ENCODE measurements at regions not wholly inside any gene's neighbourhood (a gene's known extent, or its start where the extent isn't known, plus 50 kb on each side); places are given as distances from the start of the nearest gene placed in this dataset.

DNA sequence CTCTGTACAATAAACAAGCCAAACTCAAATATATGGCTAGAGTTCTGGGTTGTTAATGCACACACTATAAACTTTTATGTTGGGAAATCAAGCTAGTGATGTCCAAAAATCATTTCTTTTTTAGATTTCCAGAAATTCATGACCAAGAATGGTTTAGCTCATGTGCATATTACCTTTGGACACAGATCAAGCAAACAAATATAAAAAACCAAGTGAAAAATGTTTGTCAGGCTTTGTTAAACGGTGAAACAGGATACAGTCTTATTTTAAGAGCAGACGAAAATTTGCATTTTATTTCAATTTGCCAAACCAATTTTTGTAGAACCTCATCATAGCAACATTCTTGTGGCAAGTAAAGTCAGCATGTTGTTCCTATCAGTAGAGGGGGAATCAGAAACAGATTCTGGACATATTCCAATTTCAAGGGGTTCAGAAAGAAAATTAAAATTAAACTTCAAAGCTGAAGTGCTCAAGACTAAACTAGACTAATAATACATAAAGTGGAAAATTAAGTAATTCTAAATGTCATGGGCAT is 413.6 kb downstream of the TRIML1 start:
- DNase-seq (ENCODE audit: low read depth): no peak

DNA sequence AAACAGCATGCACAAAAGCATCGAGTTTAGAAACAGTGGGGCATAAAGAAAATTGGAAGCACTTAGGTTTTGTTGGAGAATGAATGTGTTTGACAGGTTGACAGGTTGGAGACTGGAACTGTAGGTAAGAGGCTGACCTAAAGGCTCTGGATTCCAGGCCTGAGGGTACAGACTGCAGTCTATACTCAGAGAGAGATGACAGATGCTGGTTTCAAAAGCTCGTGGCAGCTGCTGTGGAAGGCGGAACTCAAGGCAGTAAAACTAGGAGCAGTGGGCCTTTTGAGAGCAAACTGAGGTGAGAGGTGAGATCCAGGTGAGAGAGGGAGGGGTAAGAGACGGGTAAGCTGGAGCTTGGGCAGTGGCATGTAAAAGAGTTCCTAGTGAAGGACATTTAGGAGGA is 415.2 kb downstream of the TRIML1 start:
- DNase-seq (ENCODE audit: low read depth): no peak

DNA sequence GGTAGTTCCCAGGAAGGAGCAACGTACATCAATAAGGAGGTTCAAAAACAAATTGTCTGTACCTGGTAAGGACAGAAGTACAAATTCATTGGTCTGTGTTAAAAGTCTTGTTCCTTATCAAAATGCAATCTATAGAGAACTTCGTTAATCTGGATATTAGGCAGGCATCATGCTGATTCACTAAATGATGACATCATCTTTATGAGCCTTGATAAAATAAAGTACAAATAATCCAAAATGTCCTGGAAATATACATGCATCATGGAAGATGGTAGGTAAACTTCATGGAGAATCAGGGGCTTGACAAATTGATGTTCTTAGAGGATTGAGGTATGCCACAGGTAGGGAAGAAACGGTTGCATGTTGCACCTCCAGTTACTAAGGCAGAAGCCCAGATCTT is 433.9 kb downstream of the TRIML1 start:
- DNase-seq (ENCODE audit: low read depth): no peak

DNA sequence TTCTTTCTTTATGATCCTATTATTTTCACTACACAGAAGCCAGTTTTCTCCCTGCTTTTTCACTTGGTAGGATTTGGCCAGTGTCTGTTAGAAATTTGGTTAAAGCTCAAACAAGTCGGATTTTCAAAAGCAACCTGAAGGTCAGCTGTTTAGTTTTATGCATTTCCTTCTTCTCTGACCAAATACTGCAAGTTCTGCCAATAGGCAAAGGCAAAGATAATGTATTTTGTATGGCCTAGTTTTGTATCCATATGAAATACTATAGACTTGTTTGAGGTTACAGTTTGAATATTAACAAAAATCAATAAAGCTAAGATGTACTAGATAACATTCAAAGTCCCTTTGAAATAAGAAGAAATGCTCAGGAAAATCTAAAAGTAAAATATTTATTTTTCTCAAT is 439.4 kb downstream of the TRIML1 start:
- no peak for DNase-seq (ENCODE audit: low read depth)

DNA sequence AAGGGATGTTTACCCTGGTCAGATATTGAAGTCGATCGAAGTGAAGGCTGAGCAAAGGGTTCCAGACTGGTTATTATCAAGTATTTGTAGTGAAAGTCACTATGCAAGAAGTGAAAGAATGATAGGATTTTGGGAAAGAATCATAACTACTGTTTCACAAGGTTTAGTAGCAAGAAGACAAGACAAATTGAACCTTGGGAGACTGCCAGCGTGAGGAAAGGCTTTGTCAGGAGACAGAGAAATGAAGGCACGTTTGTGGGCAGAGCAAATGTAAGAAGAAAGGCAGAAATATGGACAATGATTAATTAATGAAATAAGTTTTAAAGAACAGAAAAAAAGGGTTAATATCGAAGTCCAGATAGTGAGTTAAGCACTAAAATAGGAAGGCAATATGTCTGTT is 456.8 kb downstream of the TRIML1 start:
- no peak for DNase-seq (ENCODE audit: low read depth)

DNA sequence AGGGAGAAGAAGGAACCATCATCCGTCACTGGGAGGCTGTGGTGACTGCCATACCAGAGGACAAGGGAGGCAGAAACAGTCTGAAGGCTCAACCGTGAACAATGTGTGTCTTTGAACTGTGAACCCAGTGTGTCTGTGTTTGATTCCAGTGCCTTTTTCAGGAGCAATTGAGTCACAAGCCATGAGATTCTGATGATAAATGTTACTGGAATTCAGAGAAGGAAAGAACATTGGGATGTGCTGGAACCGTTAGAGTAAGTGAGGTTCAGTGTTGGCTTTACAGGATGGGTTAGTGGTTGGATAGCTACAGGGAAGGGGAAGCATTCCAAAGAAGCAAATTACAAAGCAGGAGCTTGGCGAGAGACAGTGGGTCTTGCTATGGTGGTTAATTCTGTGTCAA is 464.4 kb downstream of the TRIML1 start:
- no peak for DNase-seq (ENCODE audit: low read depth)

DNA sequence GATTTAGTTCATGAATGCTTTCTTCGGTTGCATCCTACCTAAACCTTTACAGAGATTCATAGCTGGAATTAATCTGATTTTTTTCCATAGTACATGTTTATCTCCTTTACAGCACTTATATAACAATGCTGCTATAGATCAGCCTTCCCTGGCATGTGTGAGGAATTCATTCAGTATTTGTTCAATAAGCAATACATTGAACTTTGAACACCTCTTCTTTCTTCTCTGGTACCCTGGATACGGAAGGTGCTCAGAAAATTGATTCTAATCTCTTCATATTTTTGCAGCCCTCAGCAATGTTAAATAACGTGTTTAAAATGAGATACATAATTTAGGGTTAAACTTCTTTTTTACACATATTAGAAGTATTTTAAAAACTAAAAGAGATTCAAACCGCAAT is 467.4 kb downstream of the TRIML1 start:
- DNase-seq (ENCODE audit: low read depth): no peak

DNA sequence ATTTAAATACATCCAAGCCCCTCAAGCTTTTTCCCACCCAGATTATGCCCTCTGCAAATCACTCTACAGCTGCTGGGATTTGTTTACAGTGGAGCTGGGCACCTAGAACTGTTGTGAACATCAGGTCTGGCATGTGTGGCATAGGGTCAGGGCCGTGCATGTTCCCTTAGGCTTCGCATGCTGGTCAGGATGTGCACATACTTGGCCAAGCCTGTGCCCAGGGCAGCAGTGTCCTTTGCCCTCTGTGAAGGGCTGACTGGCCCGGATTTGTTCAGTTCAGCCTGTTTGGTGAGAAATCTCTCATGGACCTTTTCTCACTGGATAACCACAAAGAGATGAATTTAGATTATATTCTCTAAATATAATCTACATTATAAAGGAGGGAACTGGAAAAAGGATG is 471.9 kb downstream of the TRIML1 start:
- DNase-seq (ENCODE audit: low read depth): no peak

DNA sequence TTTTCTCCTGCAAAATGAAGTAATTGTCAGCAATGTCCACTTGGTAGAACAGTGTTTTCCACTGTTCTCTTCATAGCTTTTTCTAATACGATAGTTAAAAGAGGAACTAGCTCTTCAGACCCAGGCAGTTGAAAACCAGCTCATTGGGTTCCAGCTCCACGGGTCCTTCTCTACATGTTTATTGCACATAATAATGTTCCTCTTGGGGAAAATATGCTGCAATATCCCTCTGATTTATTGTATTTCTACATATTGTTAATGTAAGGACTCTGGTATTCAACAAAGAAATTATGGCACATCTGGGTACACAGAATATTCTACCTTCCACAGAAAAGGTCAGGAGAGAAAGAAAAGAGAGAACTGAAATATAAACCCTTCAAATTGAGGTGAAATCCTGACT is 473.4 kb downstream of the TRIML1 start:
- no peak for DNase-seq (ENCODE audit: low read depth)

DNA sequence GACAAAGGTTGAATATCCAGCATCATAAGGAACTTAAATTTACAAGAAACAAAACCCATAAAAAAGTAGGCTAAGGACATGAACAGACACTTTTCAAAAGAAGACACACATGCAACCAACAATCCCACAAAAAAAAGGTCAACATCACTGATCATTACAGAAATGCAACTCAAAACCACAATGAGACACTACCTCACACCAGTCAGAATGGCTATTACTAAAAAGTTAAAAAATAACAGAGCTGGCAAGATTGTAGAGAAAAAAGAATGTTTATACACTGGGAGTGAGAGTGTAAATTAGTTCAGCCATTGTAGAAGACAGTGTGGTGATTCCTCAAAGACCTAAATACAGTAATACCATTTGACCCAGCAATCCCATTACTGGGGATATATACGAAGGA is 474.7 kb downstream of the TRIML1 start:
- no peak for DNase-seq (ENCODE audit: low read depth)

DNA sequence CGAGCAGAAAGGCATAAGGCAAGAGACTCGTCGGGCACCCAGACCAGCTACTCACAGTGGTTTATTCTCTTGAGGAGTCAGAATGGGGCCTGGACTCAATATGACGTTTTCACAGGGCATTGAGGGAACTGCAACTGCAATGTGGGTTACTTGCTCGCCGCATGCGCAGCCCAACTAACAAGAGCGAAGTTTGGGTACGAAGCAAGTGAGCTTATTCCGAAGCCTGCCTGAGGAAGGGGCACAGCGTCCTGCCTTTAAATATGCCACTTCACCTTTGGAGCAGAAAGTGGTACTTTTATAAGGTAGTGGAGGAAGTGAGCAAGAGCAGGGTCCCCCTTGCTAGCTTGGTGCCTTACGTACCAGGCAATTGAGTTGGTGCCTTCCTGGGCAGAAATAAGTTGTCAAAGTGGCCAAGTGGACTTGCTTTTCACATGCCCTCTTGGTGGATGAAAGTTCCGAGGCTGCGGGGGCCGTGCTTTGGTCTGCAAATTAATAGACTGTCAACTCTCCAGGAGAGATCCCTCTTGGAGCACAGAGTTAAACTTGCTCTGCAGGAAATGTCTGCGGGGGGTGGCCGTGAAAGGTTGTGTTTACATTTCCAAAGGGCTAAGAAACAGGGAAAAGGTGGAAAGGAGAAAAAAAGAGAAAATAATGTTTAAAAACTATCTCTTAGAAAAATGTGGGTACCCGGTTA is 480.4 kb downstream of the TRIML1 start:
- DNase-seq (ENCODE audit: low read depth): no peak

DNA sequence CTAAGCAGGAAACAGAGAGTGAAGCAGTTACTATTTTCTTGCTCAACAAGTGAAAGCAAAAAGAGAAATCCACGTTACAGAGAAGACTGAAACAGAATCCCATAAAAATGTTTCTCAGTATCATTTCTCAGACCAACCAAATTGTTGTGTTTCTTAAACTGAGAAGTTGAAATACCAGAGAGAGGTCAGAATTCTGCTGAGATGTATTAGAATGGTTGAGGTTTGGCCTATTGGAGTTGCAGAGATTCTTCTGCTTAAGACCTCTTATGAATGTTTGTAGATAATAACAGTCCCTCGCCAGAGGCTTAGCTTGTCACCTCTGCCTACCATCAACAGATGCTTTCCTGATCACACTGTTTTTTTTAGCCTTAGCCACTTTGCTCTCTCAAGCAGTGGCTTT is 481.4 kb downstream of the TRIML1 start:
- DNase-seq (ENCODE audit: low read depth): no peak

DNA sequence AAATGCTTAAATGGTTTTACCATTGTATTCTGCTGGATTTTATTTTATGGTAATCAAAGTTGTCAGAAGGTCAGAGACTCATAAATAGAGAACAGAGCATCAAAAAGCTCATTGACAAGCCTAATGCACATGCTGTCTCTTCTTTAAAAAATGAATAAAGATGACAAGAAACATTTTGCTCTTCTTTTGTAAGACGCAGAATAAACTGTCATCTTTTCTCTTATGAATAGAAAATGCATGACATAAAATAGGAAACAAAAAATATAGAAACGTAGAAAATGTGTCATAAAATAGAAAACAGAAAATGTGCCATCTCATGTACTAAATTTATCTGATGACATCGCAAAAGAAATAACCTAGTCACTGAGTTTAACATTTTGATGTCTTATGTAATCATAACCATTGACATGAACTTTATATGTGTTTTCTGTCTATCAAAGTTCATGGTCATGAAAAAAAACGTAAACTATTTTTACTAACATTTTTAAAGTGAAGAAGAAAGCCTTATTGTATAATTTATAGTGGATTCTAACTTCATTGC is 484.1 kb downstream of the TRIML1 start:
- DNase-seq (ENCODE audit: low read depth): no peak

DNA sequence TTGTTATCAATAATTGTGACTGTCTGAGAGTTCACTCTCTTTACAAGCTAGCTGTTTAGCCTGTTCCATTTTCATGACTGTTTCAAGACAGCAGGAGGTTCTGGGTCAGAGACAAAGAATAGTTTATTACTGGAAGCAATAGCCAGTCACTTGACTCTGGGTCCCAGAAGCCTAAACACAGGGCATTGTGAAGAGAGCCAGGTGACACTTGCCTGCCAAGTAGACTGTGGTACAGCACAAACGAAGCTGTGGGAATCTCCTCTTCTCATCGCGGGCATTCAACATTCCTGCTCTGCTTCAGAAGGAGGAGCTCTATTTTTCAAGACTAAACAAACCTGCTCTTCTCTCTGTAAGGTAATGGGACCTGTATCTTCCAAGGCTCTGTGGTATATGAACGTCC is 485.1 kb downstream of the TRIML1 start:
- DNase-seq (ENCODE audit: low read depth): no peak

DNA sequence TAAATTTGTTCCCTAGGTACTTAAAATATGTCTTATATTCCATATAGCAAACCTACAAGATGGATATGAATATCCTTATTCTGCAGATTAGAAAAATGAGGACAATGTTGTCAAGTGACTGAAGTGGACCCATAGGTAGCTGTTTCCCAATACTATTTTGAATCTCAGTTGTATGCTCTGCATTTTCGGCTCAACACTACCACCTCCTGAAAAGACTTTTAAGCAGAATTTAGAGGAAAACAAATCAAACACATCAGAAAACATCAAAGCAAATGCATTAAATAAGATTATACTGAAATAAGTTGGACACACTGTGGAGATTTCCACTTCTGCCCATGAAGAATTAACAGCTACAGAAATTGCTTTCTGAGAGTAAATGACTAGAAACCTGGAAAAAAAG is 488.7 kb downstream of the TRIML1 start:
- no peak for DNase-seq (ENCODE audit: low read depth)

DNA sequence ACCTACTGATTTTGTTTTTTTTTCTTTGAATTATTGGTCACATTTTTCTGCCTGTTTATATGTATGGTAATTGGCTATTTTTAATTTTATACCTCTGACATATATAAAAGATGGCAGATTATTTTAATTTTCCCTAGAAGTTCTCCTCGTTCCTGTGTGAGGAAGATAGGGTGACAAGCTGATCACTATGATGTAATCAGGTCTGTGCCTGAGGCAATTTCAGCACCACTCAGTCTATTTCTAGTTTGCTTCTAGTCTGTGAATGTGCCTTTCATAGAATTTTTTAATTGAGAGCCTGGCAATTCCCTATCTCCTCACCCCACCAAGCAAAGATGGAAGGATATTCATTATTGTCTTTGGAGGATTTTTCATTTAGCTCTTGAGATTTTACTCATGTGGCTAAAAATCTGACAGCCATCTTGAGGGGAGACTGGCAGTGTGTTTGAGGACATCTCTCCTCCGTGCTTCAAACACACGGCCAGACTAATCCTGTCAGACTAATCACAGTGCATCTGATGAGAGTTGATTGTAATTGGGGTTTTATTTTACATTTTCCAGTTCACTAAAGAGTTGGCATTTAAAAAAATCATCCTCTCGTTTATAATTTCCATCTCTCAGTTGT is 500.3 kb downstream of the TRIML1 start:
- DNase-seq (ENCODE audit: low read depth): no peak

DNA sequence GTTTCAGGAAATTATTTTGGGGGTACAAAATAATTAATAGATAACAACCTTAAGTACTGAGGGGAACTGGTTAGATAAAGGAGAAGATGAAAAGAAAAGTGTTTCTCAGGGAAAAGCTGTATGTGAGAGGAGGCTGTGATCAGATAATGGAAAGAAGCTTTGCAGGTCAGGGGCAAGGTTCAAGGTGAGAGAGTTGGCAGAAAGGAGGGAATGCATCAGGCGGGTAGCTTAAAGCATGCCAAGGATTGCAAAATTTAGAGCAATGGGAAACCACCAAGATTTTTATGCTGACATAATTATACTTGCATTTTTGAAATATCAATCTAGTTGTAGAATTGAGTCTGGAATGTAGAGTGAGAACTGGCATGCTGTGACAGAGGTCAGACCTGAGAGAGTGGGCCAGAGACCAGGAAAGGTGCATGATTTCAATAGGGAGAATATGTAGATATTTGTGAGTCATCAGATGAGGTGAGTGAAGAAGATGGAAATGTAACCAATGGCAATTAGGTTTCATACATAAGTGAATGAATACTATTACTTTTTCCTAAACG is 508.7 kb downstream of the TRIML1 start:
- DNase-seq (ENCODE audit: low read depth): no peak

DNA sequence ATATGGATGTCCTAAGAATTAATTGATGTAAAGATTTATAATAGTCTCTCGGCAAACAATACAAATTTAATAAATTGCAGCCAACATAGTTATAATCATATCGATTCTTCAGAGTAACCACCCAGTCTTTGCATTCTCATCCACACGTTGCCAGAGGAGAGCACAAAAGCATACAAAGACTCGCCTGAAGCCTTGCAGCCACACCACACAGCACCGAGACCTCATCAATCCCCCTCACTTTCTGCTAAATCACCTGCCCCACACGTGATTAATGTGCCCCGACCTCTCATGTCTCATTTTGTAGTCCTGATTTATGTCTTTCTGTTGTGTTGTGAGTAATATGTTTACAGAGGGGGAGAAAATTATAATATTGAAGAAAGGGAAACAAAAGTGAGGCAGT is 510.4 kb downstream of the TRIML1 start:
- DNase-seq (ENCODE audit: low read depth): no peak

DNA sequence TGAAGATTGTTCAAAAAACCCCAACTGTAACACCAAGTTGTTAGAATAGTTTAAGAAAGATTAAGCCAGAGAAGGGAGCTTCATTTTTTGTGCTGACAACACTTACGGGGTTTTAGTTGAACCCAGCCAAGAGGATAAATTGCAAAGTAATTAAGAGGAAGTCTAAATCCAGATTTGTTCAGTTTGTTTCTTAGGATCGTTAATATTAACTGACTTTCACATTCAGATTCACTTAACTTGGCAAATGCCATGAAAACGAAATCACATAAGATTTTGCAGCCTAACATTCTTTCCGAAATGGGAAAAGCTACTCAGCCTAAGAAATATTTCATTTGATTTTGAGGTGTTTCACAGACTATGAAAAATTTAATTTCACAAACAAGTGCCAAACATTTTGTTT is 511.3 kb downstream of the TRIML1 start:
- DNase-seq (ENCODE audit: low read depth): no peak

DNA sequence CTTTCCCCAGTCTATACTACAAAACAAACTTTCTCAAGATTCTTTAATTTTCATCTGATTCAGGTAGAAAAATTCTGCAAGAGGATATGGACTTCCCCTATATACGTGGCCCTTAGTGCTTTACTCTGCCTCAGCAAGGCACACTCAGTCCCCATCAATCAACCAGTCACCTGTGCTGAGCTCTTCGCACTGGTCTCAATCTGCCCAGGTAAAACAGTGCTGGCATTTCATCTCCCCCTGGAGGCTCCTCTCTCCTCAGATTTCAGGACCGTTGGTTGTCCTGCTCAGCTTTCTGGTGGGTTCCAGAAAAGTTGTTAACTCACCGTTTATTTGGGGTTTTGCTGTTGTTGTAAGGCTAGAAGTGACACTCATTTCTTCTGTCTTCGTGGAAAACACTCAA is 518.1 kb downstream of the TRIML1 start:
- DNase-seq (ENCODE audit: low read depth): no peak

DNA sequence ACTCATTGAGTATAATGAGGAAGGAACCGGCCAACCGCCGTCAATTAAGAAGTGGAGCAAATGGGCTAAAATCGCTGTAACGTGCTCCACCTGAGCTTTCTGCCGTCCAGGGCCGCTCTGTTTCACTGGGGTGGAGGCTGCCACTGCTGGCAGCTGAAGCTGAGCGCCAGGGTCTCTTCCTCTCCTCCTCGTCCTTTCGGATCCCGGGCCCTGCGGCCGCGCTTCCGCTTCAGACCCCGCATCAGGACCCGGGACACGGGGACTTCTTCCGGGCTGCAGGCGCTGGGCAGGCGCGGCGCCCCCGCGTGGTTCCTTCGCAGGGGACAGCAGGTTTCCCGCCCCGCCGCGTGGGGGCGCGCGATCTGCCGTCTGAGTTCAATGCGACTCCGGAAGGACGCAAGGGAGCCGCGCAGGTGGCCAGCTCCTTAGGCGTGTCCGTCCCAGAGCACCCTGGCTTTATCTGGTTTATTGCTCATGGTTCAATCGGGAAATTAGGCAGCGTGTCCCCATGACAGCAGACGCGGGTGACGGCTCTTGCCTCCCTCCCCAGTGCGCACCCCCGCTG is 519.8 kb downstream of the TRIML1 start:
- DNase-seq (ENCODE audit: low read depth): no peak

DNA sequence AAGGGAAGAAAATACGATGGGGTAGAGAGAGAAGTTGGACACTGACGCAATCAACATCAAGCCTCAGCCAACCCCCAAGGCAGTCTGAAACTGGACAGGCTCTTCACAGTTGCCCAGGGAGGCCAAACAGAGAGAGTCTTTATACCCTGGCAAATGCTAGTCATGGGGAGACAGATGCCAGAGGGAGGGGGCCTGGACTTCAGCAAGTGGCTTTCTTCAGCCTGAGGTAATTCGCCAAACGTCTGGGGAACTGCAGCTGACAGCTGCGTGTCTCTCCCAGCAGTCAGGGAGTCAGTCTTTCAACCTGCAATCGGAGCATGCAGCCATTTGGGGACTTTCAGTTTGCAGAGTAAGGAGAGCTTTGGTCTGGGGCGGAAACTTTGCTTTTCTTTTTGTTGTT is 521.6 kb downstream of the TRIML1 start:
- DNase-seq (ENCODE audit: low read depth): no peak

DNA sequence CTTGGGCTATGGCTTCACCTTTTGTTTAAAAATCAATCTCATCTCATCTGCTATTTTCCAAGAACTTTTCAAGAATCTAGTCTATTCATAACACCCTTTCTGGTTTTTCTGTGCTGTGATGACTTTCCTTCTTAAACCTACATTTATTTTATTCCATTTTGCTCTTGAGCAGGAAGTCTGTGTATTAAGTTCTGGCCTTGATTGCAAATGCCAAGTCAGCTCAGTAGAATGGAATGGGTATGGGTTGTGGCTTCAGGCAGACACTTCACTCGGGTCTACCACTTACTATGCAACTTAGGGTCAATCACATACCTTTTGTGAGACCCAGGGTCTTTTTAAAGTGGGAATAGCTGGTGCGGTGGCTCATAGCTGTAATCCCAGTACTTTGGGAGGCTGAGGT is 522.3 kb downstream of the TRIML1 start:
- DNase-seq (ENCODE audit: low read depth): no peak
